G401 (cell line): ENCODE measurements at regions not wholly inside any gene's neighbourhood (a gene's known extent, or its start where the extent isn't known, plus 50 kb on each side); places are given as distances from the start of the nearest gene placed in this dataset.
"Not testable (repeated sequence)": the region's sequence is repeated elsewhere in the genome, so short reads cannot be mapped to it uniquely, and the experiment has no call there.

ENCODE experiments used
- DNase-seq: peaks from one replicate; pipeline ENCODE4 v3.0.0-alpha.2; 2015; ENCODE audit warnings: low spot score
- in situ Hi-C: cut with HindIII; loops from 2 replicates; pipeline ENCODE4 v1.10.0; 2016; ENCODE audit warnings: low sequenced_read_pairs, mixed read lengths

DNA sequence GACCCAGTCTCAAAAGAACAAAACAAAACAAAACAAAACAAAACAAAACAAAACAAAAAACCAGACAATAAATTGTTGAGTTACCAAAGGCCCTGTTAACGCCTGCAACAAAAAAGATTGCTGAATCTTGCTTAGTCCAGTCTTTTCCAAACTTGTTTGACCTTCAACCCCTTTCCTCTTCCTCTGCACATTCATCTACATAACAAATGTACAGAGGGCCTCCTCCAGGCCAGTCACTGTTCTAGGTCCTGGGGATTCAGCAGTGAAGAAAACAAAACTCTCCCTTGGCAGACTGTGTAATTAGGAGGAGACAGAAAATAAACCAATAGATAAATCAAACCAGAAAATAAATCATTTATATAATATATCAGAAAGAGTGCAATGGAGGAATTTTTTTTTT, 294.0 kb upstream of the ADGRL2 start:
- no peak for DNase-seq
- in situ Hi-C loops: no loop called here

DNA sequence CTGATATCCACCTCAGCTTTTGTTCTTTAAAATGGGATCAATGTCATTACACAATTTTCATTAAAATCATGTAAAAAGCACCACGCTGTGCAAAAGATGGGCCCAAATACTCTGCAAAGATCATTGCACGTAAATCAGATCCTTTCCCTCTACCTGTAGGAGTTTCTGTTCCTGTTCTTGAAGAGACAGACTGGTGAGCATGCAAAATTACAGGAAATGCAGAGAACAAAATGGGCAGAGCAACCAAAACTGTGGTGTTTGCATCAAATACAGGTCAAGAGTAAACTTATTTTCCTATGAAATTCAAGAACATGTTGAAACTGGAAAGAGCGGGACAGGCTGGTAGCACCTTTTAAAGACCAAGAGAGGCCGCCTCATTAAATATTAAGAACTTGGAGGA, 294.9 kb upstream of the ADGRL2 start:
- in situ Hi-C loops: no loop called here
- DNase-seq: no peak

DNA sequence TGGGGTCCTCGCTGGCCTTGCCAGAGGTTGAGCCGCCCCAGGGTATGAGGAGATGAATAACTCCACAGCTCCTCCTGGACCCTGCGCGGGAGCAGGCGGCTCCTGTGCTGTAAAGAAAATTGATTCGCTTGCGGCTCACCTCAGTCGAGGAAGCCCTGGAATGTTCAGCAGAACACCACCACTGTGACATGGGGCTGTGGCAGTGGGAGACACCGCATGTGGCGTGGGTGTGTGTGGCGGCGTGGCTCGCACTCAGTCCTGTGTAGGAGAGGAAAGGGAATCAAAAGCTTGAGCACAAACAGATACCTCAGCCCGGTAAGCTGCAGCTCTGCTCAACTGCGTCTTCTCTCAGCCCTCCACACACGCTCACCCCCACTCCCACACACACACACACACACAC, 295.9 kb upstream of the ADGRL2 start:
- DNase-seq, in situ Hi-C loops: not testable (repeated sequence)

DNA sequence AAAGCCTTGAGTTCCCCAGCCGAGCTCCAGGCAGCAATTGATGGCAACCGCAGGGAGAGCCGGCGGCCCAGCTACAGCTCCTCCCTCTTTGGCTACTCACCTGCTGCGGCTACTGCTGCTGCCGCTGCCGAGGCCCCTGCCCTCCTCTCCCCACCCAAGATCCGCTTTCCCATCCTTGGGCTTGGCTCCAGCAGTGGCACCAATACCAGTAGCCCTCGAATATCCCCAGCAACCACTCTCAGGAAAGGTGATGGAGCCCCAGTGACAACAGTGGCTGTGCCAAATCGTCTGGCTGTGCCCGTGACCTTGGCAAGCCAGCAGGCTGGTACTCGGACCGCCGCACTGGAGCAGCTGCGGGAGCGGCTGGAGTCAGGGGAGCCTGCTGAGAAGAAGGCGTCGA, 298.0 kb upstream of the ADGRL2 start:
- in situ Hi-C loops, DNase-seq: not testable (repeated sequence)

DNA sequence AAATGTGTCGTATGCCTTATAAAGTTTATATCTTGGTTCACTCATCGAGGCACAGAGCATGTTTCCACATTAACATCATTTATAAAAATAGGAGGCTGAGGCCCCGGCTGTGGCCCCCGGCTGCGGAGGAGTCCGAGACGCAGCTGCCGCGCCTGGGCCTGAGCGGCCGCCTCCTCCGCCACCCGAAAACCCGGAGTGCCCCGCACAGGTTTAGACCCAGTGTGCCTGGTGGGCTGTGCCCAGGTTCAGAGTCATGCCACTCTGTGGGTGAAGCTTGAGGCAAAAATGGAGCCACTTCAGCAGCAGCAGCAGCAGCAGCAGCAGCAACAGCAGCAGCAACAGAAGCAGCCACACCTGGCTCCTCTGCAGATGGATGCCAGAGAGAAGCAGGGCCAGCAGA, 299.2 kb upstream of the ADGRL2 start:
- DNase-seq, in situ Hi-C loops: not testable (repeated sequence)

DNA sequence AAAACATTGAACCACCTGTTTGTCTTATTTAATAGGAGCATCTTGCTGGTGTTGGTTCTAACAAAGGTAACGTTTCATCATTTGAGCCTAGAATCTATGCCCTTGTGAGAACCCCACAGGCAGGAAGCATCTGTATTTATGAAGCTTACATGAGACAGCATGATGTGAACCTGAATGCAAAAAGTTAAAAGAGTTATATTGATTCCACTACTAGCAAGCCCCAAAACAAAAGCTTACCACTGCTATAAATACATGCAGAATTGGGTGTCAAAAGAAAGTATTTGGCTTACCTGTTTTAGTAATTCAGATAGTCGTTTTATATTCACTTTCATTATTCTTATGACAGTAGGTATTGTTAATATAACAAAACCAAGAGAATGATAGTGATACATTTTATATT, 301.2 kb upstream of the ADGRL2 start:
- in situ Hi-C loops: no loop called here
- DNase-seq: no peak

DNA sequence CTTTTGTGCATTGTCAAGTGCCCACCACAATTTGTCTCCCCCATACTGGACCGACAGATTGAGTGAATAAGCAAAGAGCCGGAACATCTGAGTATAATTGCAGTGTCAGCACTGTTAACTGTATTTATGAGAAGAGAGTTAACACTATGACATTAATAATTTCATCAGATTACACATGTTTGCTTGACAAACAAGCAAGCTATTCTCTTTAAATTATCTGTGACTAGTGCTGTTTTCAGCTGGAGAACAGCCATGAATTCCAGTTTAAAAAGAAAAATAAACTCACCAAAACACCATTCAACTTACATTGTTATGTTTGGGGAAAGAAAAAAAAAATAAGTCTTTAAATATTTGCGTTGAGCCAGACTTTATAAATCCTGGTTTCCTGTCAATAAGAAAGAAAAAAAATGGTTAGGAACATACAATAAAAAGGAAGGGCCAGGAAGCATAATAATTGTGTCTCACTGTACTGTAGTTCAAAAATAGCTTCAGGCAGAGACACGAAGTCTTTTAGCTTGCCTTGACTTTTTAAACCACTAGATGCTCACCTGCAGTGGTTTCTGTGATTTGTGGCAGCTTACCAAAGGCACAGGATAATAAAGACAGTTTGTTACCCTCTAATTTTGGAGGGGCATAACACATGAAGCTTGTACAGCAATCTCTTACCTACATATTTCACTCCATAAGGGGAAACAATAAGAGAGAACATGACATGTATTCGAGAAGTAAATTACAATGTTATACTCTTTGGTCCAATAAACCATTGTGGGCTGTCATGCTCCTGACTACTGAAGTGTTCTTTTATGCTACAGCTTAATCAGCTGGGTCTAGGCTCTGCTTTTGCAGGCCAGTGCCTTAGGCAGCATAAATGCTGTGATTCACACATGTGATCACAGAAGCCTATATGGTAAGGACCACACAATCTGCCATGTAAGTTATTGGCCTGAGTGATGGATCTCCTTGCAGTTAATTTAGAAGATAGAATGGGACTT, 302.0 kb upstream of the ADGRL2 start:
- DNase-seq: no peak
- in situ Hi-C loops: no loop called here

DNA sequence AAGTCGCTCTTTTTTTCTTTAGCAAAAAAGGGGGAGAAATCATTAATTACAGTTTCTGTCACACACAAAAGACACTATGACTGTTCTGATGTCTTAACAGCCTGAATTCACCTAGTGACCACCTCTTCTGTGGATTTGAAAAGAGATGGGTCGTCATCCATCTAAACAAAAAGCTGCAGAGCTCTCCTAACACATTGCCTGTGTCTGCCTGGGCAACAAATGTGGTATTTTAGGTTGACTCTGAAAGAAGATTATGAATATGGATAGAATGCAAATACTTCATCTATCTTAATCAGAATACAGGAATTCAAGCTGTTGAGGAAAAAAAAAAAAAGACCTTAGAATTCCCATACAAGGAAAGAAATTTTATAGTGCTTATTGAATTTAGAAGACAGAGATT, 304.4 kb upstream of the ADGRL2 start:
- no peak for DNase-seq
- in situ Hi-C loops: no loop called here

DNA sequence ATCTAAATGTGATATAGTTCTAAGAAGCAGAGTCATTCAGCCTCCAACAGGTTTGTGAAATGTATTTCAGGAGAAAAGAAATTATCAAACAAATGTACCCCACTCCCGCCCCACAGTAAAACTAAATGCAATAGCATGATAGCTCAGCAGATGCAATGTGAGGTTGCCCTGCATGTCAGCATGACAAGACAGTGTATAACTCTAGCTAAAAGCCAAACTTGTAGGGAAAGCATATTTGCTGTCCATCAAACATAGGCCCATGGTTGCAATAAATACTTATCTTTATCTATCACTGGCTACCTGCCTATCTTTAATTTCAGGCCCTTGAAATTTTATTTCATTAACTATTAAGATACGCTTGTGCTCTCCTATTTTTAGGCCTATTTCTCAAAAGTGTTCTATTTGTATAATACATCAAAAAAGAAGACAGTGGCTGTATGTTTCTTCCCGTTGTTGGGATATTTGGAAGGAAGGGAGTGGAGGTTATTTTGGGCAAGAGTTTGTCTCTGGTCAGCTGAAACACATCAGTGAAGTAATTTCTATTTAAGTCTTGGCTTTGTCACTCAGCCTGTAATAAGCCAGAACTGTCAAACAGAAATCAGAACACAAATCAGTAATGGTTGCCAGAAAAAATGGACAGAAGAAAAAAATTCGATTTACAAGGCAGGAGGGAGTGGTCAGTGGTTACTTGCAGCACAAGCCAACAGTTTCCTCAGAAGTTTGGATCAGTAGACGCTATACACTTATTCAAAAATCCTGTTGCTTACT, 307.4 kb upstream of the ADGRL2 start:
- DNase-seq: no peak
- in situ Hi-C loops: no loop called here

DNA sequence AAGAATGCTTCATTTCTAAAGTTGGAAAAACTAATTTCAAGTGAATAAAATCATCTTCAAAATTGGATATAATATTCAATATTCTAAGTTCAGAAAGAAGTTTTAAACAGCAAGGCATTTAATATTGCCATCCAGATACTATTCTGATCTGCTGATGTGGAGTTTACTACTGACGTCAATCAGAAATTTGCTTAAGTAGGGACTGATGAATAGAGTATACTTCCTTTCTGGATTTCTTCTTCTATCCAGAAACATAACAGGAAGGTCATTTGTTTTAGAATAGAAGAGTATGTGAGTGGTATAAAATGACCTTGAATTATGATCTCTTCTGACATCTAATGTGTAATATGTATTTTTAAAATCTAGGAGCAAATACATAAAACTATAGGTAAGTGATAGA, 308.1 kb upstream of the ADGRL2 start:
- no peak for DNase-seq

DNA sequence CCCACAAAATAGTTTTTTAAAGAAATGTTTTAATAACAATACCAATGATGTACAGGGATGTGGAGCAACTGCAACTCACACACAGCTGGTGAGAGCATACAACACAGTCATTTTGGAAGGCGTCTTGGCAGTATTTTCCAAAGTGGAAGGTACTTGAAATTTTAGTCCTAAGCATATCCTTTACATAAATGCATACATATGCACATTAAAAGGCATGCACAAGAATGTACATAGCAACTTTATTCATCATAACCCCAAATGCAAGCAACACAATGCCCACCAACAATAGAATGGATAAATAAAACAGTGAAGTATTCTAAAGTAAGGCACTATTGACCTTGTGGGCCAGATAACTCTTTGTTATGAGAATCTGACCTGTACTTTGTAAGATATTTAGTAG, 310.1 kb upstream of the ADGRL2 start:
- in situ Hi-C loops: no loop called here

More for the DNA sequence above, 308.1 kb upstream of the ADGRL2 start:
- in situ Hi-C loops: no loop called here

DNA sequence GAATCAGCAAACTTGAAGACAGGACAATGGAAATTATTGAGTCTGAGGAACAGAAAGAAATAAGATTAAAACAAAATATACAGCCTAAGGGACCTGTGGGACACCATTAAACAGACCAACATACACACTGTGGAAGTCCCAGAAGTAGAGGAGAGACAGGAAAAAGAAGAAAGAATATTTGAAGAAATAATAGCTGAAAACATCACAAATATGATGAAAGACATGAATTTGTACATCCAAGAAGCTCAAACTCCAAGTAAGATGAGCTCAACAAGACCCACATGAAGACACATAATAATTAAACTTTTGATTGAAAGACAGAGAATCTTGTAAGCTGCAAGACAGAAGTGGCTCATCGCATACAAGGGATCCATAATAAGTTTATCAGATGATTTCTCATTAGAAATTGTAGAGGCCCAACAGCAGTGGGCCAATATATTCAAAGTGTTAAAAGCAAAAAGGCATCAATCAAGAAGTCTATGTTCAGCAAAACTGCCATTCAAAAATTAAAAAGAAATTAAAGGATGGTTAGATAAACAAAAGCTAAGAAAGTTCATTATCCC, 311.3 kb upstream of the ADGRL2 start:
- DNase-seq: no peak
- in situ Hi-C loops: no loop called here

More for the DNA sequence above, 310.1 kb upstream of the ADGRL2 start:
- DNase-seq: no peak

DNA sequence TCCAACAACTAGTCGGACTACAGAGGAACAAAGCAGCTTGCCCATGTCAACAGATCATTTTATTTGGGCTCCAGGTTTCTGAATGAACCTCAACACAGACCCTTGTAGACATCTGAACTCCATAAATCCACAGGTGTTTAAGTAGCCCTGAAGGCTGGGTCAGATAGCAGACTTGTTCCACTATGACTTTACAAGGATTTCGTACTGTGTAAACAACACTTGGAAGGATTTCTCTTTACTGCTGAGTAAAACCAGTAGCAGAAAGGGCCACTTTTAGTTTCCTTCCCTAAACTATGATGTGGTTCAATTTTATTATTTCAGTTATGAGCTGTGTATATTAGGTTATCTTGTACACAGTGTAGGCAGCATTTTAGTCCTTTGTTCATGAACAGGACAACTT, 316.4 kb upstream of the ADGRL2 start:
- in situ Hi-C loops: no loop called here
- no peak for DNase-seq

DNA sequence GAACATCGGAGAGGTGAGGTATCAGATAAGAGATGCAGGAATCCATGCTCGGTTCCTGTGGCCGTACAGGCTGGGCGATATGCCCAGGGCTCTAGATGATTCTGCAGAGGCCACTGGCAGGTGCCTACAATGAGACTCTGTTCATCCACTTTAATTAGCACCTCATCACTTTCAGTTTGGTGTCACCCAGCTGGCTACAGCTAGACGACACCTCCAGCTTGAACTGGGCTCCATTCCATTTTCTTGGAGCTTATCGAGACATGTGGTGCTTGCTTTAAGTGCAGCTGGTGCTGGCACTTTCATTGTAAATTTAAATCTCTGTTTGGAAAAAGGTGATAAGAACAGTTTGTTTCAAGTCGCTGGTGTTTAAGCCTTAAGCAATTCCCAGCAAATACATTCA, 322.5 kb upstream of the ADGRL2 start:
- DNase-seq: no peak
- in situ Hi-C loops: no loop called here

DNA sequence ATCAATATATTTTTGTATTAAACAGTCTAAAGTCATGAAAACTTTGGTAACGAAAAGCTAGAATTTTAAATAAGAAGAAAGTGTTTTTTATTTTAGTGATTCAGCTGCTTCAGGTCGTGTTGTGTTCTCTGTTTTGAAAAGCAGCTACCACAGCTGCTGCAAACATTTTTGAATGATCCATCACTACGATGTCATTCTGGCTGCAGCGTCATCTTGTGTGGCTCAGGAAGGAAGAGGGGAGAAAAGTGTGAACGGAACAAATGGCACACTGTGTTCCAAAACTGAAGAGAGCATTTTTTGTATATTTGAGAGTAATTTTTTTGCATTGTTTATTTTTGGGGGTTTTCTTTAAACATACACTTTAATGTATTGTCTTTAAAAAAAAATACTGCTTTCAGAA, 323.0 kb upstream of the ADGRL2 start:
- in situ Hi-C loops: no loop called here
- DNase-seq: no peak

DNA sequence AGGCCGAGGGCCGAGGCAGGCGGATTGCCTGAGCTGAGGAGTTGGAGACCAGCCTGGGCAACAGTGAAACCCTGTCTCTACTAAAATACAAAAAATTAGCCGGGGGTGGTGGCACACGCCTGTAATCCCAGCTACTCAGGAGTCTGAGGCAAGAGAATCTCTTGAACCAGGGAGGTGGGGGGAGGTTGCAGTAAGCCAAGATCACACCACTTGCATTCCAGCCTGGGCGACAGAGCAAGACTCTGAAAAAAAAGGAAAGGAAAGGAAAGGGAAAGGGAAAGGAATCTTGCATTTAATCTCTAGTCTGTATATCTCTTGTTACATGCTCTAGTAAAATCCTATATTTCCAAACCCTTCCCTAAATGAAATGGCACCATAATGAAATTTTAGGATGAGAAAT, 328.3 kb upstream of the ADGRL2 start:
- in situ Hi-C loops: no loop called here
- DNase-seq: no peak

DNA sequence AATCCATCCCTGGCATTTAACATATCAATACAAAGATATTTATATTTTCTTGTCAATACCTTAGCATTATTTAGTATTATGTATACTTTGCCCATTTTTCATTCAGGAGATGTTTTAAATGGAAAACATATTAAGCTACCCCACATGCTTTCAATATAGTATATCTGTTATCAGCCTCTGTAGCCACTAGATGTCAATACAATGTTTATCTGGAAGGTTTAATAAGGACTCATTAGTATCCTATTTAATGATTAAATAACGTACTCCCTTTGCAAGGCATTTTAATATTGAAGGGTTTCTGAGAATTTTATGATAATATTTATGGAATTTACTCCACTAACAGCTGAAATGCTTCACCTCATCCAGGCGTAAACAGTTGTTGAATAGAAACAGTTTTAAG, 329.5 kb upstream of the ADGRL2 start:
- no peak for DNase-seq
- in situ Hi-C loops: no loop called here

DNA sequence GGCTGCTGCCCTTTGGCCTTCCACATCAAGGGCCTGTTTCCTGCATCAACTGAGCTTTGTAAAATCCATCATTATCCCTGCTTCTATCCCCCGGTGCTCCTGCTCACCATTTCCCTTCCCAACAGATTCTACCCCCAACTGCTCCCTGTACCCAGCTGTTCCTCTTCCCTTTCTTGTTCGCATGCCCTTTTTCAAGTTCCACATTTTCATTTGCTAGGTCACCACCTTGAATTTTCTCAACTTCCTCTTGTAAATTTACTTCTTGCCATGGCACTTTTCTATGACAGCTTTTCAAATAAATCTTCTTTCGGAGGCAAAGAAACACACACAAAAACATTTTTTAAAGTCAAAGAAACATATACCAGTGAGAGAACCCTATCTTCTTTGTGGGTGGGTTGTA, 330.5 kb upstream of the ADGRL2 start:
- in situ Hi-C loops: no loop called here
- no peak for DNase-seq

DNA sequence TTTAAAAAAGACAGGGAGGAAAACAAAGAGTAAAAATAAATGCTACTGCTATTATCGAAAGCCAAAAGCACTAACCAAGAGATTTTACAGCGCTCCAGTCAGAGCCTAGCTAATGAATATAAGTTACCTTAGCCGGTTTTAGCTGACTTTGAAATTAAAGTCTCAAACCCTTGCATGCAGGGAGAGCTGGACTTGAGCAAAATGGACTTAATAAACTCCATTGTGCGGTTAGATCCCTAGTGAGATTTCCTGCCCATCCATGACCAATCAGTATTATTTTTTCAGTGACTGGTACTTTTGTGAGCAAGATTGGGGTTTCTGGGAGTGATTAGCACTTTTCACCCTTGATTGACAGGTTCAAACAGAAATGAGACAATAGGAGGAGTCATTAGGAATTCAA, 333.4 kb upstream of the ADGRL2 start:
- in situ Hi-C loops: no loop called here
- DNase-seq: no peak

DNA sequence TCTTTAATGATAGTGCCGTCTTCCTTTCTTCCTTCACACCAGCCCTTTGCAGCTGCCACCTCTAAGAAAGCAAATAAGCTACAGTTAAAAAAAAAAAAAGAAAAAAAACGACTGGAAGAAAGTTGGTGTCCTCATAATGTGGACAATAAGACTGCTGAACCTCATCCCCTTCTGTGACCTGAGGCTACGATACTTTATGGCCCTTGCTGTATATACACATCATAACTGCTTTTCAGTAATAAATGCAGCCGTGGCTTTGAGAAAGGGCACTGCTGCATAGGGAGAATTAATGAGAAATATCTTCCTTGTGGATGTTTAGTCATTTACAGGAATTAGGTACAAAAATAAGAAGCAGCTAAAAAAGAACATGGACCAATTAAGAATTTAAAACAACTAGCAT, 333.8 kb upstream of the ADGRL2 start:
- DNase-seq: no peak
- in situ Hi-C loops: no loop called here
